ENCODE measurements at regions not wholly inside any gene's neighbourhood (a gene's known extent, or its start where the extent isn't known, plus 50 kb on each side); places are given as distances from the start of the nearest gene placed in this dataset.

DNA sequence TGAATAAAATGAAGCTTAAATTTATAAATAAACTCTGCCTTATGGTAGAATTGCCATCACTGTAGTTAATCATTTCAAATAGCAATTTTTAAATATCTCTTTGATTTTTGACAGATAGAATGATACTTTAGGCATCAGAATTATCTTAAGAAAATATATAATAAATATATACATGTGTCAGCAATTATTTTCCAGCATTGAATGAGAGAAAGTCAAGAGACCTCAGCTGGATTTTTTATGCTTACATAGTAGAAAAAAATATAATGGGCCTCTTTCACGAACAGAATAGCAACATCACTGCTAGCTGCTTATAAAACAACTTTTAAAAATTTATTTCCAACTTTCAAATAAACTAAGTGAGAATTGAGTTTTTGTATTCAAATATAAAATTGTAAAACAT, 424.0 kb upstream of the MAGEB16 start:
- TF ChIP-seq ZNF274 (IDR thresholded peaks at IDR 0.05; ENCODE audit: low read length) (no peak), ZNF274 (tag by site-specific recombination; IDR thresholded peaks at IDR 0.05; ENCODE audit: borderline replicate concordance) (no peak), WT1 (tag by site-specific recombination; IDR thresholded peaks at IDR 0.05) (no peak), ZBTB1 (tag by site-specific recombination; IDR thresholded peaks at IDR 0.05) (no peak), ZBTB17 (tag by site-specific recombination; IDR thresholded peaks at IDR 0.05) (no peak), OSR2 (tag by site-specific recombination; IDR thresholded peaks at IDR 0.05) (no peak), REST (tag by site-specific recombination; IDR thresholded peaks at IDR 0.05) (no peak), ZNF777 (tag by site-specific recombination; IDR thresholded peaks at IDR 0.05; ENCODE audit: borderline replicate concordance) (no peak), ZNF629 (tag by site-specific recombination; IDR thresholded peaks at IDR 0.05) (no peak), ELK4 (IDR thresholded peaks at IDR 0.05; ENCODE audit: borderline replicate concordance, low read depth, low read length) (no peak), ZNF561 (tag by site-specific recombination; IDR thresholded peaks at IDR 0.05; ENCODE audit: borderline replicate concordance) (no peak)
- TF ChIP-seq, protein P1, sequence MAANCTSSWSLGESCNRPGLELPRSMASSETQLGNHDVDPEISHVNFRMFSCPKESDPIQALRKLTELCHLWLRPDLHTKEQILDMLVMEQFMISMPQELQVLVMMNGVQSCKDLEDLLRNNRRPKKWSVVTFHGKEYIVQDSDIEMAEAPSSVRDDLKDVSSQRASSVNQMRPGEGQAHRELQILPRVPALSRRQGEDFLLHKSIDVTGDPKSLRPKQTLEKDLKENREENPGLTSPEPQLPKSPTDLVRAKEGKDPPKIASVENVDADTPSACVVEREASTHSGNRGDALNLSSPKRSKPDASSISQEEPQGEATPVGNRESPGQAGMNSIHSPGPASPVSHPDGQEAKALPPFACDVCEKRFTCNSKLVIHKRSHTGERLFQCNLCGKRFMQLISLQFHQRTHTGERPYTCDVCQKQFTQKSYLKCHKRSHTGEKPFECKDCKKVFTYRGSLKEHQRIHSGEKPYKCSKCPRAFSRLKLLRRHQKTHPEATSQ (tag by site-specific recombination; IDR thresholded peaks at IDR 0.05): no peak

Measured in HEK293 (cell line).